Ishikawa (cell line): ENCODE measurements at regions not wholly inside any gene's neighbourhood (a gene's known extent, or its start where the extent isn't known, plus 50 kb on each side); places are given as distances from the start of the nearest gene placed in this dataset.

Experiments
- CEBPB ChIP-seq: IDR thresholded peaks from 2 replicates; pipeline ENCODE4 v1.6.1; 2012
- CREB1 ChIP-seq: IDR thresholded peaks from 2 replicates; pipeline ENCODE4 v1.6.1; 2012; ENCODE audit warnings: low read depth
- EGR1 ChIP-seq: IDR thresholded peaks from 2 replicates; pipeline ENCODE4 v1.6.1; 2012
- EP300 ChIP-seq: IDR thresholded peaks from 2 replicates; pipeline ENCODE4 v1.6.1; 2012; ENCODE audit warnings: borderline replicate concordance
- FOXM1 ChIP-seq: IDR thresholded peaks from 2 replicates; pipeline ENCODE4 v1.6.1; 2012; ENCODE audit warnings: low read depth, borderline replicate concordance
- NFIC ChIP-seq: IDR thresholded peaks from 2 replicates; pipeline ENCODE4 v1.6.1; 2012
- RAD21 ChIP-seq: IDR thresholded peaks from 2 replicates; pipeline ENCODE4 v1.6.1; 2012; ENCODE audit warnings: low read depth
- REST ChIP-seq: IDR thresholded peaks from 2 replicates; pipeline ENCODE4 v1.6.1; 2012; ENCODE audit warnings: low read depth, mild to moderate bottlenecking
- TAF1 ChIP-seq: IDR thresholded peaks from 2 replicates; pipeline ENCODE4 v1.6.1; 2012; ENCODE audit warnings: low read depth, mild to moderate bottlenecking
- TCF12 ChIP-seq: IDR thresholded peaks from 2 replicates; pipeline ENCODE4 v1.6.1; 2012; ENCODE audit warnings: low read depth
- TEAD4 ChIP-seq: IDR thresholded peaks from 2 replicates; pipeline ENCODE4 v1.6.1; 2012
- USF1 ChIP-seq: IDR thresholded peaks from 2 replicates; pipeline ENCODE4 v1.6.1; 2012
- YY1 ChIP-seq: IDR thresholded peaks from 2 replicates; pipeline ENCODE4 v1.6.1; 2012; ENCODE audit warnings: low read depth
- ZBTB7A ChIP-seq: IDR thresholded peaks from 2 replicates; pipeline ENCODE4 v1.6.1; 2012; ENCODE audit warnings: low read depth
- TF ChIP-seq, protein P1 (sequence below): IDR thresholded peaks from 2 replicates; pipeline ENCODE4 v1.6.1; 2012

DNA sequence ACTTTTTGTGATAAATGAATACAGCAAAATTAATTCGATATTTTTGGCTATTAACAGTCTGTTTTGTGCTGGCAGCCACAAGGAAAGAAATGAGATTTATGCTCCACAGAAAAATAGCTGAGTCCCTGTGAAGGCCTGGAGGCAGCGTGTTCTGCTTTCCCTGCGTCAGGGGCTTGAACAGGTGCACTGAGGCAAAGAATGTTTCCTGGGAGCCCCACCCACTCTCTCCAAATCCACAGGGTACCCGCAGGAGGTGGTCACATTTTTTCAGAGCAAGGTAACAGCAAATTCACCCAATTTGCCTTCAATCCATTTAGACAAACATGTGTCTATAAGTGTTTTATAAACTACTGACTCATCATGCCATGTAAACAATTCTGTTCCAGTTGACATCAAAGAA is 308.1 kb downstream of the TCERG1L start:
- TF ChIP-seq CEBPB (no peak), CREB1 (no peak), TEAD4 (no peak), ZBTB7A (no peak), EP300 (no peak), RAD21 (no peak), EGR1 (no peak), REST (no peak), YY1 (no peak), NFIC (no peak), FOXM1 (no peak), TAF1 (no peak), USF1 (no peak), TCF12 (no peak)
- TF ChIP-seq, protein P1, sequence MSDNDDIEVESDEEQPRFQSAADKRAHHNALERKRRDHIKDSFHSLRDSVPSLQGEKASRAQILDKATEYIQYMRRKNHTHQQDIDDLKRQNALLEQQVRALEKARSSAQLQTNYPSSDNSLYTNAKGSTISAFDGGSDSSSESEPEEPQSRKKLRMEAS: no peak

GRCh38 chr10:131004276-131004675 is 307.2 kb downstream of the TCERG1L start:
- TF ChIP-seq CEBPB (no peak), TCF12 (no peak), REST (no peak), USF1 (no peak), TEAD4 (no peak), EGR1 (no peak), FOXM1 (no peak), ZBTB7A (no peak), YY1 (no peak), CREB1 (no peak), RAD21 (no peak), NFIC (no peak), TAF1 (no peak), EP300 (no peak)
- TF ChIP-seq, protein P1: no peak

DNA sequence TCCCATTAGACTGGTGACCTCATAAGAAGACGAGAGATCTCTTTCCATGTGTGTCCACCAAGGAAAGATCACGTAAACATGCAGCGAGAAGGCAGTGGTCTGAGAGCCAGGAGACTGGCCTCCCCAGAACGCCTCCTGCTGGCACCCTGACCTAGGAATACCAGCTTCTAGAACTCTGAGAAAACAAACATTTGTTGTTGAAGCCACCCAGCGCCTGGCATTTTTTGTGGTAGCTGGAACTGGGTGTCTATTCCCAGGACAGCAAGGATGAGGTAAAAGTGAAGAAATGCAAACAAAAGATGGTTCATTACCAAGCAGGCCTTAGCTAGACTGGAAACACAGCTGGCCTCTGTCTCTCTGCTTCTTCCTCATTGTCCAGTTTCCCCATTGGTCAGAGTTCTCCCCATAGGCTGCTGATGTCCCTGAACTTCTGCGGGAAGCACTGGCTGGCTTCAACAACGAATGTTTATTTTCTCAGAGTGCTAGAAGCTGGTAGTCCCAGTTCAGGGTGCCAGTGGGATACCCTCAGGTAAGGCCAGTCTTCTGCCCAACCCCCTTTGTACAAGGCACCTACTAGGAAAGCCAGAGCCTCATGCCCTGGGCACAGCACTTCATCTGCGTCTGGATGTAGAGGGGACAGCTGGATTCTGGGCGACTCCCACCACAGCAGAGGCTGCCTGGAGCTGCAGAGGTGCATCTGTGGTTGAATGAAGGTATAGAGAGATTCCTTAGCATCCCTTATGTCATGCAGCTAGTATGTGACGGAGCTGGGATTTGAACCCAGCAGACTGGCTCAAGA is 304.9 kb downstream of the TCERG1L start:
- TF ChIP-seq CEBPB: no peak
- TF ChIP-seq CREB1: no peak
- TF ChIP-seq EP300: no peak
- no peak for TF ChIP-seq RAD21
- no peak for TF ChIP-seq EGR1
- TF ChIP-seq TEAD4: no peak
- no peak for TF ChIP-seq REST
- no peak for TF ChIP-seq FOXM1
- no peak for TF ChIP-seq NFIC
- no peak for TF ChIP-seq YY1
- no peak for TF ChIP-seq TAF1
- TF ChIP-seq, protein P1: no peak
- no peak for TF ChIP-seq USF1
- TF ChIP-seq TCF12: no peak
- TF ChIP-seq ZBTB7A: no peak
